Epithelial cell of esophagus (primary cell): ENCODE measurements at regions not wholly inside any gene's neighbourhood (a gene's known extent, or its start where the extent isn't known, plus 50 kb on each side); places are given as distances from the start of the nearest gene placed in this dataset.
A peak's percentile ranks its signal among the peaks of the same experiment; 100 is the strongest.

Experiments
- DNase-seq: peaks from one replicate; pipeline ENCODE4 v3.0.0; 2010; ENCODE audit warnings: low read depth
- H3K4me3 ChIP-seq: 2 replicates; pipeline ENCODE4 v1.5.1; 2011; ENCODE audit warnings: mild to moderate bottlenecking, low read length, control low read depth
- TF ChIP-seq, protein P1 (sequence below): IDR thresholded peaks from 2 replicates; pipeline ENCODE4 v1.5.1; 2011; ENCODE audit warnings: low read depth, mild to moderate bottlenecking, low read length, control low read depth, inconsistent platforms; ENCODE audit not compliant: insufficient read depth; ENCODE audit errors: missing control alignments

DNA sequence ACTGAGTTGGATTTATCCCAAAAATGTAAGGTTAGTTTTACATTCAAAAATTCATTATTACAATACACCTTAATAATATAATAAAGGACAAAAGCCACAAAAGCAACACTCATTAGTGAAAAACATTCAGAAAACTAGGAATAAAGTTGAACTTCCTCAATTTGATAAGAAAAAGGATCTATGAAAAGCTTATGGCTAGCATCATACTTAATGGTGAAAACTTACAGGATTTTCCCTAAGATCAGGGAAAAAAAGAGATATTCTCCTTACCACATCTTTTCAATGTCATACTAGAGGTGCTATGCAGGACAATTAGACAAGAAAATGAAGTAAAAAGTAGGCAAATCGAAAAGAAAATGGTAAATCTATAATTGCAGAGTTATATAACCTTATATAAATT is 279.9 kb downstream of the CGGBP1 start:
- DNase-seq: no peak
- TF ChIP-seq, protein P1, sequence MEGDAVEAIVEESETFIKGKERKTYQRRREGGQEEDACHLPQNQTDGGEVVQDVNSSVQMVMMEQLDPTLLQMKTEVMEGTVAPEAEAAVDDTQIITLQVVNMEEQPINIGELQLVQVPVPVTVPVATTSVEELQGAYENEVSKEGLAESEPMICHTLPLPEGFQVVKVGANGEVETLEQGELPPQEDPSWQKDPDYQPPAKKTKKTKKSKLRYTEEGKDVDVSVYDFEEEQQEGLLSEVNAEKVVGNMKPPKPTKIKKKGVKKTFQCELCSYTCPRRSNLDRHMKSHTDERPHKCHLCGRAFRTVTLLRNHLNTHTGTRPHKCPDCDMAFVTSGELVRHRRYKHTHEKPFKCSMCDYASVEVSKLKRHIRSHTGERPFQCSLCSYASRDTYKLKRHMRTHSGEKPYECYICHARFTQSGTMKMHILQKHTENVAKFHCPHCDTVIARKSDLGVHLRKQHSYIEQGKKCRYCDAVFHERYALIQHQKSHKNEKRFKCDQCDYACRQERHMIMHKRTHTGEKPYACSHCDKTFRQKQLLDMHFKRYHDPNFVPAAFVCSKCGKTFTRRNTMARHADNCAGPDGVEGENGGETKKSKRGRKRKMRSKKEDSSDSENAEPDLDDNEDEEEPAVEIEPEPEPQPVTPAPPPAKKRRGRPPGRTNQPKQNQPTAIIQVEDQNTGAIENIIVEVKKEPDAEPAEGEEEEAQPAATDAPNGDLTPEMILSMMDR: no peak
- no peak overlapping the region for H3K4me3 ChIP-seq

DNA sequence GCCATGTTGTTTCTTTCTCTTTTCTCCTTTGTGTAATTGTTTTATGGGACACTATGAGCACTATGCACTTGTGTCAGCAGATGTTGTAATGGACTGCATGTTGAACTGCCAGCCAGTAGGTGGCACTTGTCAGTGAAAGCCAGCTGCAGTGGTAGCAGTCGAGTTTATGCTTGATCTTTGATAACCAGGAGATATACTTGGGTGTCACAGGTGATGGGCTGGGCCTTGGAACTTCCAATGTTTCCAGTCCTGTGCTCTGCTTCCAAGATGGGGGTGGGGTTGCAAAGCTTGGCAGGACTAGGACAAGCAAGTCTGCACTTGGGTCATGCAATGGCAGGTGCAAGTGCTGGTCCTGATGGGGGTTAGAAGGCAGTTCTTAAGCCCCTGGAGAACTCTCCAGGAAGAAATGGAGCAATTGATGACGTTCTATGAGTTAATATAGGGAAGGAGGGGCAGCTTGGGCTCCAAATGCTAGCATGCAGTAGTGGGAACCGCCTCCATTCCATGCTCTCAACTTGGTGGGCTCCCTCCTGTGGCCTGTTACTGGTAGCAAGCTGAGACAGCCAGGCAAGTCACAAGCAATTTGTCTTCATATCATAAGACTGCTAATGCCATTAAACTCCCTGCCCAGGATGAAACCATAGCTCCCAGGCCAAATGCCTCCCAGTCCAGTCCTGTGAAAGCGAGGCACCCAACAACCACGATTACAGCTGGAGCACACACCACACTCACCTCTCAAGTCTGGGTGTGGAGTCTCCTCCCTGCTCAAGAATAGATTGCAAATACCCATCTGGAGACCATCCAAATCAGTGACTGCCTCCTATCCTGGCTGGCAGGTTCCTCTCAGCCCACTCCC is 287.2 kb downstream of the CGGBP1 start:
- TF ChIP-seq, protein P1: peak; percentile 76
- H3K4me3 ChIP-seq: no peak overlapping the region
- DNase-seq: peak; percentile 58

DNA sequence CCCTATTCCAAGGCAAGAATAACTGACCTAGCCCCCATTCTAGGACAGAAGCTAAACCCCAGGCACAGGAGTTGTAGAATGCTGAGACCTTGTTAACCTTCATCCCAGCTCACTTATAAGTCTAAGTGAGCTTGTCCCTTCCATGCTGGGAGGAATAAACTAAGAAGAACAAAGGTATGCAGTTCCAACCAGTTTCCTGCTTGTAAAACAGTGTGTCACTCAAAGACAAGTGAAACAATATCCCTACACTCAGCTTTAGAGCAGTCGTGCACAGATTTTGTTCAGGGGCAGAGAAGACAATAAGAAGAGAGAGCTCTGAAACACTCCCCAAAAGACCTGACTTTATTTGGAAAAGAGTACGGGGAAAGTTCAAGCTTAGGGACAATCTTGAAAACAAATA is 292.1 kb downstream of the CGGBP1 start:
- DNase-seq: no peak
- no peak overlapping the region for H3K4me3 ChIP-seq
- TF ChIP-seq, protein P1: no peak

DNA sequence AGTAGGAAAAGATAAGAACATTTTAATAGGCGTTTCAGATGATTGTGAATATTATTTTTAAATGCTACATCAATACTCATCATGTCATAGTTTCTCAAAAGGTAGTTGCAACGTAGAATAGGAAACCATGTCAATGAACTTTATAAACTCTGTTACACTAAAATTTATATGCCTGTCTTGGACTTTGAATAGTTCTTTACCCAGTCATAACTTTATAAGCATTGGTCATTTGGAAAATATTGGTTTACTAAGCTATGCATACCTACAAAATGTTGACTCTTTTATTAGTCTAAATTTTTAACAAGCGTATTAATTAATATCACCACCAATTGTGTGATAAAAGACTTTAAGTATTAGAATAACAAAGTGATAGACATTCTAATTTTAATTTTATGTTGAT is 293.5 kb downstream of the CGGBP1 start:
- no peak for DNase-seq
- TF ChIP-seq, protein P1: no peak
- H3K4me3 ChIP-seq: no peak overlapping the region

DNA sequence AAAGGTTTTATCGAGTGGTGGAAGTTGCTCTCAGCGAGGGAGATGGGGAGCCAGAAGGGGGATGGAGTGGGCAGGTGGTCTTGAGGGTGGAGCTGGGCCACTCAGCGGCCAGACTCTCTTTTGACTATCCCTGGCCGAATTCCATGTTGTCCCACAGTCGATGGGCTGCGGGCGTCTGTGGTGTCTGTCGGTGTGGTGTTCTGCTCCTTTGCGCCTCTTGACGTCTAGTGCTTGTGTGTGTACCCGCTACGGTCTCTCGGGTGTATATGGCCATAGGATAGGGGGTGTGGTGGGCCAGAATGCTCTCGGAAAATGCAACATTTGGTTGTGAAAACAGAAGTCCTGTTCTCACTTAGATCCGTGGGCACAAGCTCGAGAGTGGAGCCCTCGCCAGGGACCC is 297.0 kb downstream of the CGGBP1 start:
- TF ChIP-seq, protein P1: no peak
- DNase-seq: no peak
- no peak overlapping the region for H3K4me3 ChIP-seq

DNA sequence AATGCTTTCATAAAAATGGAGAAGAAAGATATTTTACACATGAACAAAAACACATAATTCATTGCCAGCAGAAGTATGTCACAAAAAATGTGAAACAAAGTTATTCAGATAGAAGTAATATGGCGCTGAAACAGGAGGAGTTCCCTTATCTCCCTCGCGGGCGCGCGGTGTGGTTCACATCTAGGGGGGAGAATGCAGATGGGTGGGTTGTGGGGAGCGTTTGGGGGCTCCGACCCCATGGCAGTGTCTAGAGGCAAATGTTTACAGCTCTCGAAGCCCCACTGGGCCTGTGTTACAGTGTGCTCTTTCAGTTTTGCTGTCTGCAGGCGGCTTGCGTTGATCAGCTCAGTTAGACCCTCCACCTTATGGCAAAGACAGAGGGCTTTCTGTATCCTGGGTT is 297.5 kb downstream of the CGGBP1 start:
- no peak overlapping the region for H3K4me3 ChIP-seq
- TF ChIP-seq, protein P1: no peak
- no peak for DNase-seq

DNA sequence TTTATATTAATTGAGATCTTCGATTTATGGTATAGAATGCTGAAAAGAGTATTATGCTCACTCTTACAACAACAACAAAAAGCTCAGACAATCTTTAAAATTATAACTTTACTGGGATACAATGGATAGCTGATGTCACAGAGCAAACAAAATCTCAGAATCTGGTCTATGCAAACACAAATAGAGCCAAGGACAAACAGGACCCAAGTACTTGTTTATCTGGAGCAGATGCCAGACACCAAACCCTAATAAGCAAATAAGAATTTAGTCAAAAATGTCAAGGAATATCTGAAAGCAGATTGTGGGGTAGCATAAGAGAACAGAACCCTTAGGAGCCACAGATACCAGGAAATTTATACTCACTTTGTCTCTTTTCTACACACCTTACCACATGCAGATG is 302.2 kb downstream of the CGGBP1 start:
- no peak overlapping the region for H3K4me3 ChIP-seq
- TF ChIP-seq, protein P1: no peak
- DNase-seq: no peak
